ENCODE measurements at regions not wholly inside any gene's neighbourhood (a gene's known extent, or its start where the extent isn't known, plus 50 kb on each side); places are given as distances from the start of the nearest gene placed in this dataset.

DNA sequence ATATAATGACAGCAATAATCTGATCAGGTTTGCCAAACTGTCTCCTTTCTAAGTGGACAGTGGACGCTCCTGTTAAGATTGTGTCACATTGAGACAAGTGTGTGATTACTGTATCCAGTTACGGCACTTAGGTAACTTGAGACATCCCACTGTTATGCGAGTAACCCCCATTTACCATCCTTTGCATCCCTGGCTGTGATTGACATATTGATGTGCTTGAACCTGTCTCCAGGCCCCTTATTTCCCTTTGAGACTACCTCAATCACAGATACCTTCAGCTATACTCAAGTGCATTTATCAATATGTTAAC lies 785.2 kb downstream of the NR2F2 start:
- H3K9ac ChIP-seq: no peak overlapping the region
- H2AFZ ChIP-seq: no peak overlapping the region
- H4K20me1 ChIP-seq (ENCODE audit: insufficient read depth): no peaks in the 10 kb centered on the region
- no peaks in the 10 kb centered on the region for H3K9me2 ChIP-seq (ENCODE audit: insufficient read depth)
- in situ Hi-C loops (cut with MboI): no loop called here
- no peaks in the 10 kb centered on the region for H3K9me3 ChIP-seq (ENCODE audit: low read depth)
- H3K4me3 ChIP-seq: no peak overlapping the region
- 32 to 37% methylated on average over 3 of the region's 3 CpGs for WGBS, 2 experiments (ENCODE audit: low coverage in 1 of 2, low lambda C conversion rate in 2 of 2, missing lambda C conversion rate in 2 of 2)
- no peak overlapping the region for H3K4me2 ChIP-seq (ENCODE audit: unreplicated experiment)
- H3K4me1 ChIP-seq (ENCODE audit: insufficient read depth): no peaks in the 10 kb centered on the region
- no peak for TF ChIP-seq EZH2 (IDR thresholded peaks at IDR 0.05; ENCODE audit: insufficient read depth, poor library complexity, severe bottlenecking)
- no peak for TF ChIP-seq EZH2phosphoT487 (IDR thresholded peaks at IDR 0.05; ENCODE audit: insufficient read depth, low read depth)
- H3F3A ChIP-seq (ENCODE audit: insufficient read depth): no peaks in the 10 kb centered on the region
- no peak for DNase-seq
- no peaks in the 10 kb centered on the region for H3K27me3 ChIP-seq (replicated peaks; ENCODE audit: insufficient read depth)
- H3K36me3 ChIP-seq (ENCODE audit: low read depth): no peaks in the 10 kb centered on the region
- H3K79me2 ChIP-seq (ENCODE audit: insufficient read depth): no peaks in the 10 kb centered on the region
- H3K27ac ChIP-seq: no peak overlapping the region

DNA sequence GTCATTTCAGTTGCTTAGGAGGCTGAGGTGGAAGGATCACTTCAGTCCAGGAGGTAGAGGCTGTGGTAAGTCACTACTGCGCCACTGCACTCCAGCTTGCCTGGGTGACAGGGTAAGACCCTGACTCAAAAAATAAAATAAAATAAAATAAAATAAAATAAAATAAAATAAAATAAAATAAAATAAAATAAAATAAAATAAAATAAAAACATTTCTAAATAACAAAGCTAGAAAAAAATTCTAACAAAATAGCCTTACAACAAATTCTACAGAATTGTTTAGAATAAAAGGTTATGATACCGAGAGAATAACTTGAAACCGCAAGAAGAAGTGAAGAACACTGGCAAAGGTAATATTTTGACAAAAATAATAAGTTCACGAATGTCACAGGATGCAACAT lies 794.3 kb downstream of the NR2F2 start:
- Histone ChIP-seq H3K27ac (no peak overlapping the region), H3K4me3 (no peak overlapping the region), H3K36me3 (ENCODE audit: low read depth) (no peaks in the 10 kb centered on the region), H3K27me3 (replicated peaks; ENCODE audit: insufficient read depth) (no peaks in the 10 kb centered on the region), H3K4me1 (ENCODE audit: insufficient read depth) (no peaks in the 10 kb centered on the region), H4K20me1 (ENCODE audit: insufficient read depth) (no peaks in the 10 kb centered on the region), H3K9me2 (ENCODE audit: insufficient read depth) (no peaks in the 10 kb centered on the region), H3K9me3 (ENCODE audit: low read depth) (no peaks in the 10 kb centered on the region), H3F3A (ENCODE audit: insufficient read depth) (no peaks in the 10 kb centered on the region), H3K79me2 (ENCODE audit: insufficient read depth) (no peaks in the 10 kb centered on the region), H2AFZ (no peak overlapping the region), H3K9ac (no peak overlapping the region), H3K4me2 (ENCODE audit: unreplicated experiment) (no peak overlapping the region)
- DNase-seq: no peak
- in situ Hi-C loops (cut with MboI): no loop called here
- TF ChIP-seq EZH2phosphoT487 (IDR thresholded peaks at IDR 0.05; ENCODE audit: insufficient read depth, low read depth): no peak
- no peak for TF ChIP-seq EZH2 (IDR thresholded peaks at IDR 0.05; ENCODE audit: insufficient read depth, poor library complexity, severe bottlenecking)
- 9 to 17% methylated on average over 4 of the region's 4 CpGs for WGBS, 2 experiments (ENCODE audit: low coverage in 1 of 2, low lambda C conversion rate in 2 of 2, missing lambda C conversion rate in 2 of 2)

DNA sequence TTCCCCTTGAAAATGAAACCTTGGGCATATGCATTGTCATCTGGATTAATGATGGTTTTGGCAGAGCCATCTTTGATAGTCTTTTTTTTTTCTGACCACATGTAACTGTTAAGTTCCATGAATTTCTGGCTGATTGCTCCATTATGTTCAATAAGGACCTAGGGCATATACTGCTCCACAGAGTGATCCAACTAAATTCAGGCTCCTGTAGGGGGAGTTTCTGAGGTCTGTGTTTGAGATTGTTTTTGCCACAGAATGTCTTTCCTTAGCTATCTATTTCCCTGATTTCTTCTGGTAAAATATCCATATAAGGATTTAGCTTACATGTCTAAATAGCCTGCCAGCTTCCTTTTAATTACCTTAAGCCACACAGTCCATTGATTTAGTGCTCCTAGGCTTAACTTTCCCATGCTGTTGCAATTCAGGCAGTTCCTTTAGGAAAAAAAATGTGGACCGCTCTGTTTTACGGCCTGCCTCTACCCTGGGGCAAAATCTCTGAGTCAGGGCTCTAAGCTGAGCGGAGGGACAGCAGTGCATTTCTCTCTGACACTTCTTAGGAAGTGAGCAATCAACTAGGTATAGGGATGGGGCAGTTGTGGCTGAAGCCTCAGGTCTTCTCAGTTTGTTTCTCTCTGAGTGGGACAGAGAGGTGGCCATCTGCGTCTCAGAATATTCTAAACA lies 796.2 kb downstream of the NR2F2 start:
- Histone ChIP-seq H3K4me1 (ENCODE audit: insufficient read depth) (no peaks in the 10 kb centered on the region), H3K79me2 (ENCODE audit: insufficient read depth) (no peaks in the 10 kb centered on the region), H3K27me3 (replicated peaks; ENCODE audit: insufficient read depth) (no peaks in the 10 kb centered on the region), H3K27ac (no peak overlapping the region), H3K9me2 (ENCODE audit: insufficient read depth) (no peaks in the 10 kb centered on the region), H3K4me2 (ENCODE audit: unreplicated experiment) (no peak overlapping the region), H3K36me3 (ENCODE audit: low read depth) (no peaks in the 10 kb centered on the region), H3K9me3 (ENCODE audit: low read depth) (no peaks in the 10 kb centered on the region), H3K4me3 (no peak overlapping the region), H2AFZ (no peak overlapping the region), H4K20me1 (ENCODE audit: insufficient read depth) (no peaks in the 10 kb centered on the region), H3F3A (ENCODE audit: insufficient read depth) (no peaks in the 10 kb centered on the region), H3K9ac (no peak overlapping the region)
- TF ChIP-seq EZH2 (IDR thresholded peaks at IDR 0.05; ENCODE audit: insufficient read depth, poor library complexity, severe bottlenecking) (no peak), EZH2phosphoT487 (IDR thresholded peaks at IDR 0.05; ENCODE audit: insufficient read depth, low read depth) (no peak)
- in situ Hi-C loops (cut with MboI): no loop called here
- DNase-seq: peak; percentile 0
- WGBS, 2 experiments (ENCODE audit: low coverage in 1 of 2, low lambda C conversion rate in 2 of 2, missing lambda C conversion rate in 2 of 2): 11 to 32% methylated on average over 4 of the region's 4 CpGs

DNA sequence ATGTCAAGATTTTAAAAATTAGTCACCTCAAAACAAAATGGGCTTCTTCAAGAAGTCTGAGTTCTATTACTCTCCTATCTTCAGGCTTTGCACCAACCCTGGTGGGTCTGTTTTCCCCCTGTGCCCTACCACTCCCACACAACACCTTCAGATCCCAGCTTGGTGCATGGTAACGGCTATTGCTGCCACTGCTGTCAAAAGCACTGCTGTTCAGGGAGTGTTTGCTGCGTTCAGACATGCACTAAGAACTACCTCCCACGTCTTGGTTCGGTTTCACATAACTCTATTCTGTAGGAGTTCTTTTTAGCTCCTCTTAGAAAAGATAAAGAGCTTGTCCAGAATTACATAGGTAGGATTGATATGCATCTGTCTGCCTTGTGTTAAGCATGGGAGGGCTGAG lies 799.2 kb downstream of the NR2F2 start:
- Histone ChIP-seq H3K36me3 (ENCODE audit: low read depth) (no peaks in the 10 kb centered on the region), H3K4me1 (ENCODE audit: insufficient read depth) (no peaks in the 10 kb centered on the region), H3K27ac (no peak overlapping the region), H3K27me3 (replicated peaks; ENCODE audit: insufficient read depth) (no peaks in the 10 kb centered on the region), H3K9ac (no peak overlapping the region), H3K4me3 (no peak overlapping the region), H2AFZ (no peak overlapping the region), H3K9me3 (ENCODE audit: low read depth) (no peaks in the 10 kb centered on the region), H4K20me1 (ENCODE audit: insufficient read depth) (no peaks in the 10 kb centered on the region), H3K9me2 (ENCODE audit: insufficient read depth) (no peaks in the 10 kb centered on the region), H3K4me2 (ENCODE audit: unreplicated experiment) (no peak overlapping the region), H3F3A (ENCODE audit: insufficient read depth) (no peaks in the 10 kb centered on the region), H3K79me2 (ENCODE audit: insufficient read depth) (no peaks in the 10 kb centered on the region)
- in situ Hi-C loops (cut with MboI): no loop called here
- DNase-seq: no peak
- no peak for TF ChIP-seq EZH2phosphoT487 (IDR thresholded peaks at IDR 0.05; ENCODE audit: insufficient read depth, low read depth)
- TF ChIP-seq EZH2 (IDR thresholded peaks at IDR 0.05; ENCODE audit: insufficient read depth, poor library complexity, severe bottlenecking): no peak
- 6 to 17% methylated on average over 4 of the region's 4 CpGs for WGBS, 2 experiments (ENCODE audit: low coverage in 1 of 2, low lambda C conversion rate in 2 of 2, missing lambda C conversion rate in 2 of 2)

DNA sequence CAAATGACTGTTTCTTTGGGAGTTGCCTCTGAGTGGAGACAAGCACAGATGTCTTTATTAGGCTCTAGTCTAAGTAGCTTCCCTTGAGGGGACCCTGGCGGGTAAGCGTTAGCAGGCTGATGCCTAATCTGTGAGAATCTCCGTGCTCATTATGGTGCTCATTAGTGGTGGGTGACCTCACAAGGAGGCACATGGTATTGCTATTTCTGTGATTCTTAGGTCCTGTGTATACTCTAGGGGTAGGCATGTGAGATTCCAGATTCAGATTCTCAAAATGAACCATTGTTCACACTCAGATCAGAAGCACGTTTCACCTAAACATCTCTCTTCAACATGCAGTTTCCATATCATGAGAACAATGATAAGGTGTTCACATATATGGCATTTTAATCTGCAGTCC lies 809.7 kb downstream of the NR2F2 start:
- in situ Hi-C loops (cut with MboI): no loop called here
- Histone ChIP-seq H3K27me3 (replicated peaks; ENCODE audit: insufficient read depth) (no peaks in the 10 kb centered on the region), H3K36me3 (ENCODE audit: low read depth) (no peaks in the 10 kb centered on the region), H3F3A (ENCODE audit: insufficient read depth) (no peaks in the 10 kb centered on the region), H3K79me2 (ENCODE audit: insufficient read depth) (no peaks in the 10 kb centered on the region), H3K4me3 (no peak overlapping the region), H3K27ac (no peak overlapping the region), H3K9me3 (ENCODE audit: low read depth) (no peaks in the 10 kb centered on the region), H4K20me1 (ENCODE audit: insufficient read depth) (no peaks in the 10 kb centered on the region), H3K4me1 (ENCODE audit: insufficient read depth) (no peaks in the 10 kb centered on the region), H3K9me2 (ENCODE audit: insufficient read depth) (no peaks in the 10 kb centered on the region), H3K9ac (no peak overlapping the region), H3K4me2 (ENCODE audit: unreplicated experiment) (no peak overlapping the region), H2AFZ (no peak overlapping the region)
- TF ChIP-seq EZH2 (IDR thresholded peaks at IDR 0.05; ENCODE audit: insufficient read depth, poor library complexity, severe bottlenecking) (no peak), EZH2phosphoT487 (IDR thresholded peaks at IDR 0.05; ENCODE audit: insufficient read depth, low read depth) (no peak)
- WGBS, 2 experiments (ENCODE audit: low coverage in 1 of 2, low lambda C conversion rate in 2 of 2, missing lambda C conversion rate in 2 of 2): 9 to 15% methylated on average over 4 of the region's 4 CpGs
- no peak for DNase-seq

Measured in GM23248 (cell line).